GM23338 (cell line): ENCODE measurements at regions not wholly inside any gene's neighbourhood (a gene's known extent, or its start where the extent isn't known, plus 50 kb on each side); places are given as distances from the start of the nearest gene placed in this dataset.
A peak's percentile ranks its signal among the peaks of the same experiment; 100 is the strongest.

ENCODE experiments used
- ATAC-seq: fragments of 200-7000 bp; cut with Tn5 transposase; 3 replicates; pipeline ENCODE4 v1.9.1; 2020
- DNase-seq: peaks from one replicate; pipeline ENCODE4 v3.0.0-alpha.2; 2015; ENCODE audit warnings: low spot score
- H2AFZ ChIP-seq: fragments of 200-600 bp; sonication (generic); 2 replicates; pipeline ENCODE4 v1.8.0; 2016; ENCODE audit warnings: antibody characterized with exemption, mild to moderate bottlenecking, moderate library complexity
- H3F3A ChIP-seq: fragments of 200-600 bp; sonication (generic); replicated peaks from 2 replicates; pipeline ENCODE4 v1.8.0; 2017; ENCODE audit warnings: antibody characterized with exemption, mixed run types, low read depth
- H3K27ac ChIP-seq: fragments of 200-600 bp; sonication (generic); 2 replicates; pipeline ENCODE4 v1.6.1; 2016; ENCODE audit warnings: low read depth
- H3K27me3 ChIP-seq: fragments of 200-600 bp; sonication (generic); 2 replicates; pipeline ENCODE4 v1.8.0; 2016; ENCODE audit warnings: mild to moderate bottlenecking, mixed run types, moderate library complexity; ENCODE audit not compliant: insufficient read depth
- H3K36me3 ChIP-seq: fragments of 200-600 bp; sonication (generic); 2 replicates; pipeline ENCODE4 v1.8.0; 2016; ENCODE audit warnings: mild to moderate bottlenecking; ENCODE audit not compliant: insufficient read depth
- H3K4me1 ChIP-seq: fragments of 200-600 bp; sonication (generic); 2 replicates; pipeline ENCODE4 v1.8.0; 2016; ENCODE audit warnings: mild to moderate bottlenecking, moderate library complexity; ENCODE audit not compliant: insufficient read depth
- H3K4me2 ChIP-seq: fragments of 200-600 bp; sonication (generic); 2 replicates; pipeline ENCODE4 v1.7.1; 2017; ENCODE audit warnings: mixed run types
- H3K4me3 ChIP-seq: fragments of 200-600 bp; sonication (generic); 2 replicates; pipeline ENCODE4 v1.6.1; 2016; ENCODE audit warnings: mixed run types
- H3K79me2 ChIP-seq: fragments of 200-600 bp; sonication (generic); replicated peaks from 2 replicates; pipeline ENCODE4 v1.8.0; 2017; ENCODE audit warnings: mild to moderate bottlenecking; ENCODE audit not compliant: insufficient read depth
- H3K9me2 ChIP-seq: fragments of 200-600 bp; sonication (generic); 2 replicates; pipeline ENCODE4 v1.8.0; 2017; ENCODE audit not compliant: insufficient read depth
- H4K20me1 ChIP-seq: fragments of 200-600 bp; sonication (generic); replicated peaks from 2 replicates; pipeline ENCODE4 v1.8.0; 2017; ENCODE audit warnings: mild to moderate bottlenecking; ENCODE audit not compliant: insufficient read depth
- H3K27ac Mint-ChIP-seq: 2 replicates; pipeline ENCODE4 v1.8.0; 2020; ENCODE audit warnings: inconsistent platforms, mild to moderate bottlenecking, moderate library complexity, mixed read lengths
- H3K27me3 Mint-ChIP-seq: 3 replicates; pipeline ENCODE4 v1.8.0; 2022; ENCODE audit warnings: low read depth, mild to moderate bottlenecking, moderate library complexity, mixed read lengths, inconsistent platforms; ENCODE audit not compliant: insufficient read depth, poor library complexity
- H3K36me3 Mint-ChIP-seq: 3 replicates; pipeline ENCODE4 v1.8.0; 2021; ENCODE audit warnings: low read depth, mild to moderate bottlenecking, inconsistent platforms, moderate library complexity, mixed read lengths
- H3K4me1 Mint-ChIP-seq: 3 replicates; pipeline ENCODE4 v1.8.0; 2020; ENCODE audit warnings: mild to moderate bottlenecking, inconsistent platforms, mixed read lengths
- H3K4me3 Mint-ChIP-seq: 3 replicates; pipeline ENCODE4 v1.8.0; 2021; ENCODE audit warnings: moderate library complexity, mild to moderate bottlenecking, inconsistent platforms, mixed read lengths
- H3K9me3 Mint-ChIP-seq: 3 replicates; pipeline ENCODE4 v1.8.0; 2020; ENCODE audit warnings: moderate library complexity, mild to moderate bottlenecking, inconsistent platforms, mixed read lengths
- CREB1 ChIP-seq: fragments of 250-450 bp; sonication (Bioruptor Pico); IDR thresholded peaks from 2 replicates; pipeline ENCODE4 v1.5.0; 2020; ENCODE audit warnings: low read depth, mild to moderate bottlenecking, moderate library complexity
- CTCF ChIP-seq, 2 experiments: fragments of 200-600 bp in 1 of 2; sonication (generic) in 1 of 2; conservative IDR thresholded peaks; 2 replicates each; pipeline versions ENCODE4 v1.5.1 to v1.6.1; 2016 to 2017; ENCODE audit warnings: antibody characterized with exemption in 2 of 2, low read depth in 2 of 2, mild to moderate bottlenecking in 2 of 2, moderate library complexity in 1 of 2
- ETS1 ChIP-seq: IDR thresholded peaks from 2 replicates; pipeline ENCODE4 v1.6.1; 2016; ENCODE audit warnings: antibody characterized with exemption
- EZH2phosphoT487 ChIP-seq: fragments of 200-600 bp; sonication (generic); IDR thresholded peaks from one replicate; pipeline ENCODE4 v1.8.1; 2018; ENCODE audit warnings: antibody characterized with exemption; ENCODE audit not compliant: unreplicated experiment
- JUNB ChIP-seq: IDR thresholded peaks from one replicate; pipeline ENCODE4 v1.6.1; 2016; ENCODE audit warnings: antibody characterized with exemption; ENCODE audit not compliant: unreplicated experiment
- NANOG ChIP-seq: IDR thresholded peaks from 2 replicates; pipeline ENCODE4 v1.6.1; 2016; ENCODE audit warnings: antibody characterized with exemption, borderline replicate concordance
- STAT1 ChIP-seq: IDR thresholded peaks from one replicate; pipeline ENCODE4 v1.6.1; 2016; ENCODE audit warnings: antibody characterized with exemption; ENCODE audit not compliant: unreplicated experiment
- ZNF114 ChIP-seq: fragments of 250-450 bp; sonication (Bioruptor Pico); IDR thresholded peaks from 2 replicates; pipeline ENCODE4 v1.5.0; 2020; ENCODE audit warnings: mild to moderate bottlenecking, moderate library complexity
- ZNF331 ChIP-seq: fragments of 250-450 bp; sonication (Bioruptor Pico); IDR thresholded peaks from 2 replicates; pipeline ENCODE4 v1.5.0; 2020; ENCODE audit warnings: low read depth, mild to moderate bottlenecking, moderate library complexity

GRCh38 chr10:61298194-61298593 is 155.0 kb downstream of the TMEM26 start:
- H2AFZ ChIP-seq = peak overlapping the region; percentile 63; the same call in 1 of the 2 replicates
- no peaks in the 10 kb centered on the region; the same call in 1 of the 2 replicates for H3K36me3 ChIP-seq
- TF ChIP-seq EZH2phosphoT487 (no peak), JUNB (no peak), ZNF114 (CRISPR knock-in tag) (no peak)
- ATAC-seq (no peak), DNase-seq (no peak)
- peaks cover 6% of the 10 kb centered on the region; the same call in 2 of the 3 replicates for H3K36me3 Mint-ChIP-seq
- H3K4me1 ChIP-seq = 0 out of 2 replicates have a peak, but pooled peaks cover 4% of the 10 kb centered on the region
- no peak overlapping the region for H3K4me3 Mint-ChIP-seq
- H3K27ac Mint-ChIP-seq = no peak overlapping the region
- no peaks in the 10 kb centered on the region for H4K20me1 ChIP-seq
- no peaks in the 10 kb centered on the region for H3K79me2 ChIP-seq
- H3F3A ChIP-seq = no peaks in the 10 kb centered on the region
- no peaks in the 10 kb centered on the region for H3K27me3 ChIP-seq
- no peaks in the 10 kb centered on the region for H3K4me1 Mint-ChIP-seq
- peaks cover 9% of the 10 kb centered on the region; the same call in 2 of the 3 replicates for H3K9me3 Mint-ChIP-seq
- H3K9me2 ChIP-seq = peaks cover 10% of the 10 kb centered on the region; the same call in 1 of the 2 replicates
- H3K27me3 Mint-ChIP-seq = peaks cover 5% of the 10 kb centered on the region
- no peak overlapping the region for H3K4me2 ChIP-seq
- H3K4me3 ChIP-seq = no peak overlapping the region
- H3K27ac ChIP-seq = no peak overlapping the region

- peaks cover 6% of the 10 kb centered on the region; the same call in 2 of the 3 replicates for H3K36me3 Mint-ChIP-seq
- H3K4me1 Mint-ChIP-seq = peaks cover 11% of the 10 kb centered on the region
- no peak overlapping the region for H3K4me2 ChIP-seq
- no peak overlapping the region for H3K27ac Mint-ChIP-seq
- H3K27me3 ChIP-seq = no peaks in the 10 kb centered on the region
- H3K27ac ChIP-seq = no peak overlapping the region
- H3K4me3 ChIP-seq = no peak overlapping the region
- no peaks in the 10 kb centered on the region for H3K79me2 ChIP-seq
- no peaks in the 10 kb centered on the region; the same call in 1 of the 2 replicates for H3K36me3 ChIP-seq
- peaks cover 20% of the 10 kb centered on the region for H3K4me1 ChIP-seq
- TF ChIP-seq CREB1 (CRISPR knock-in tag) = no peak
- TF ChIP-seq CTCF (conservative IDR thresholded peaks at IDR 0.05; ENCODE audit: low read depth in 2 of 2) = no peak
- no peak for TF ChIP-seq NANOG
- no peak for TF ChIP-seq ZNF114 (CRISPR knock-in tag)
- no peak for TF ChIP-seq ETS1
- ATAC-seq (no peak), DNase-seq (no peak)
- H3K9me3 Mint-ChIP-seq = peaks cover 9% of the 10 kb centered on the region; the same call in 2 of the 3 replicates
- peak overlapping the region; percentile 23; the same call in 1 of the 2 replicates for H2AFZ ChIP-seq
- no peak overlapping the region for H3K4me3 Mint-ChIP-seq
- H3K9me2 ChIP-seq = peaks cover 10% of the 10 kb centered on the region; the same call in 1 of the 2 replicates
- no peaks in the 10 kb centered on the region for H3F3A ChIP-seq
- no peaks in the 10 kb centered on the region for H4K20me1 ChIP-seq
- H3K27me3 Mint-ChIP-seq = peaks cover 5% of the 10 kb centered on the region
These were observed 157.0 kb downstream of the TMEM26 start for GRCh38 chr10:61296161-61296560.

GRCh38 chr10:61294131-61294530 is 159.1 kb downstream of the TMEM26 start:
- H3K27me3 Mint-ChIP-seq = peaks cover 5% of the 10 kb centered on the region
- peaks cover 11% of the 10 kb centered on the region for H3K4me1 Mint-ChIP-seq
- no peak overlapping the region for H3K27ac Mint-ChIP-seq
- Histone ChIP-seq H4K20me1 (no peaks in the 10 kb centered on the region), H3K79me2 (no peaks in the 10 kb centered on the region), H3K27me3 (no peaks in the 10 kb centered on the region), H3K4me1 (peaks cover 20% of the 10 kb centered on the region), H3K4me3 (no peak overlapping the region), H3K4me2 (no peak overlapping the region), H3F3A (no peaks in the 10 kb centered on the region), H3K9me2 (peaks cover 9% of the 10 kb centered on the region; the same call in 1 of the 2 replicates), H3K36me3 (no peaks in the 10 kb centered on the region; the same call in 1 of the 2 replicates), H2AFZ (peak overlapping the region; percentile 90), H3K27ac (no peak overlapping the region)
- DNase-seq = no peak
- no peak overlapping the region for H3K4me3 Mint-ChIP-seq
- ATAC-seq = no peak
- peaks cover 6% of the 10 kb centered on the region; the same call in 2 of the 3 replicates for H3K36me3 Mint-ChIP-seq
- TF ChIP-seq CREB1 (CRISPR knock-in tag) (no peak), ZNF114 (CRISPR knock-in tag) (no peak), STAT1 (no peak), ZNF331 (CRISPR knock-in tag) (no peak), EZH2phosphoT487 (no peak), NANOG (no peak)
- peaks cover 17% of the 10 kb centered on the region for H3K9me3 Mint-ChIP-seq
